ENCODE measurements at regions not wholly inside any gene's neighbourhood (a gene's known extent, or its start where the extent isn't known, plus 50 kb on each side); places are given as distances from the start of the nearest gene placed in this dataset.

- no peak for TF ChIP-seq STAT1 (IDR thresholded peaks at IDR 0.05; ENCODE audit: unreplicated experiment)
- TF ChIP-seq ETS1 (IDR thresholded peaks at IDR 0.05), result no peak
- no peak for TF ChIP-seq CREB1 (CRISPR knock-in tag; IDR thresholded peaks at IDR 0.05; ENCODE audit: low read depth)
- no peak for TF ChIP-seq POLR2AphosphoS5 (IDR thresholded peaks at IDR 0.05; ENCODE audit: low read depth)
- TF ChIP-seq EZH2 (IDR thresholded peaks at IDR 0.05; ENCODE audit: low read depth, unreplicated experiment), result no peak
- H3F3A ChIP-seq (replicated peaks; ENCODE audit: low read depth), result no peaks in the 10 kb centered on the region
- H3K27ac Mint-ChIP-seq, result no peak overlapping the region
Measured at GRCh38 chr4:101540336-101540735, 193.0 kb upstream of the PPP3CA start.

GRCh38 chr4:101528526-101528925 lies 181.2 kb upstream of the PPP3CA start:
- Histone ChIP-seq H3K4me1 (ENCODE audit: insufficient read depth) (no peaks in the 10 kb centered on the region), H3K27me3 (ENCODE audit: insufficient read depth) (no peaks in the 10 kb centered on the region), H2AFZ (no peak overlapping the region), H3K4me2 (no peak overlapping the region), H4K20me1 (replicated peaks; ENCODE audit: insufficient read depth) (no peaks in the 10 kb centered on the region), H3F3A (replicated peaks; ENCODE audit: low read depth) (no peaks in the 10 kb centered on the region), H3K36me3 (ENCODE audit: insufficient read depth) (no peaks in the 10 kb centered on the region), H3K27ac (ENCODE audit: low read depth) (no peak overlapping the region), H3K79me2 (replicated peaks; ENCODE audit: insufficient read depth) (no peaks in the 10 kb centered on the region), H3K9me2 (ENCODE audit: insufficient read depth) (peaks cover 5% of the 10 kb centered on the region; the same call in 1 of the 2 replicates), H3K4me3 (no peak overlapping the region)
- DNase-seq (ENCODE audit: low spot score) (peak; percentile 4), ATAC-seq (no peak)
- H3K4me3 Mint-ChIP-seq, result no peak overlapping the region
- no peak overlapping the region for H3K27ac Mint-ChIP-seq
- H3K9me3 Mint-ChIP-seq, result peaks cover 3% of the 10 kb centered on the region; the same call in 2 of the 3 replicates
- H3K4me1 Mint-ChIP-seq, result peaks cover 3% of the 10 kb centered on the region; the same call in 1 of the 3 replicates
- no peaks in the 10 kb centered on the region; the same call in 2 of the 3 replicates for H3K36me3 Mint-ChIP-seq (ENCODE audit: low read depth)
- no peaks in the 10 kb centered on the region for H3K27me3 Mint-ChIP-seq (ENCODE audit: insufficient read depth, low read depth, poor library complexity)
- no peak for TF ChIP-seq CREB1 (CRISPR knock-in tag; IDR thresholded peaks at IDR 0.05; ENCODE audit: low read depth)
- TF ChIP-seq ETS1 (IDR thresholded peaks at IDR 0.05), result no peak
- TF ChIP-seq ZNF114 (CRISPR knock-in tag; IDR thresholded peaks at IDR 0.05), result no peak
- no peak for TF ChIP-seq POLR2AphosphoS5 (IDR thresholded peaks at IDR 0.05; ENCODE audit: low read depth)
- no peak for TF ChIP-seq ZNF331 (CRISPR knock-in tag; IDR thresholded peaks at IDR 0.05; ENCODE audit: low read depth)
- TF ChIP-seq, protein P1, sequence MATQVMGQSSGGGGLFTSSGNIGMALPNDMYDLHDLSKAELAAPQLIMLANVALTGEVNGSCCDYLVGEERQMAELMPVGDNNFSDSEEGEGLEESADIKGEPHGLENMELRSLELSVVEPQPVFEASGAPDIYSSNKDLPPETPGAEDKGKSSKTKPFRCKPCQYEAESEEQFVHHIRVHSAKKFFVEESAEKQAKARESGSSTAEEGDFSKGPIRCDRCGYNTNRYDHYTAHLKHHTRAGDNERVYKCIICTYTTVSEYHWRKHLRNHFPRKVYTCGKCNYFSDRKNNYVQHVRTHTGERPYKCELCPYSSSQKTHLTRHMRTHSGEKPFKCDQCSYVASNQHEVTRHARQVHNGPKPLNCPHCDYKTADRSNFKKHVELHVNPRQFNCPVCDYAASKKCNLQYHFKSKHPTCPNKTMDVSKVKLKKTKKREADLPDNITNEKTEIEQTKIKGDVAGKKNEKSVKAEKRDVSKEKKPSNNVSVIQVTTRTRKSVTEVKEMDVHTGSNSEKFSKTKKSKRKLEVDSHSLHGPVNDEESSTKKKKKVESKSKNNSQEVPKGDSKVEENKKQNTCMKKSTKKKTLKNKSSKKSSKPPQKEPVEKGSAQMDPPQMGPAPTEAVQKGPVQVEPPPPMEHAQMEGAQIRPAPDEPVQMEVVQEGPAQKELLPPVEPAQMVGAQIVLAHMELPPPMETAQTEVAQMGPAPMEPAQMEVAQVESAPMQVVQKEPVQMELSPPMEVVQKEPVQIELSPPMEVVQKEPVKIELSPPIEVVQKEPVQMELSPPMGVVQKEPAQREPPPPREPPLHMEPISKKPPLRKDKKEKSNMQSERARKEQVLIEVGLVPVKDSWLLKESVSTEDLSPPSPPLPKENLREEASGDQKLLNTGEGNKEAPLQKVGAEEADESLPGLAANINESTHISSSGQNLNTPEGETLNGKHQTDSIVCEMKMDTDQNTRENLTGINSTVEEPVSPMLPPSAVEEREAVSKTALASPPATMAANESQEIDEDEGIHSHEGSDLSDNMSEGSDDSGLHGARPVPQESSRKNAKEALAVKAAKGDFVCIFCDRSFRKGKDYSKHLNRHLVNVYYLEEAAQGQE (IDR thresholded peaks at IDR 0.05; ENCODE audit: unreplicated experiment), result no peak
- TF ChIP-seq EZH2phosphoT487 (IDR thresholded peaks at IDR 0.05; ENCODE audit: unreplicated experiment), result no peak
- no peak for TF ChIP-seq STAT1 (IDR thresholded peaks at IDR 0.05; ENCODE audit: unreplicated experiment)
- no peak for TF ChIP-seq NANOG (IDR thresholded peaks at IDR 0.05; ENCODE audit: borderline replicate concordance)

More at GRCh38 chr4:101540336-101540735, 193.0 kb upstream of the PPP3CA start:
- H3K36me3 Mint-ChIP-seq (ENCODE audit: low read depth), result no peaks in the 10 kb centered on the region
- no peak overlapping the region for H3K4me3 ChIP-seq
- H3K27me3 ChIP-seq (ENCODE audit: insufficient read depth), result no peaks in the 10 kb centered on the region
- no peaks in the 10 kb centered on the region; the same call in 1 of the 2 replicates for H3K36me3 ChIP-seq (ENCODE audit: insufficient read depth)
- no peaks in the 10 kb centered on the region for H3K79me2 ChIP-seq (replicated peaks; ENCODE audit: insufficient read depth)
- H3K9me3 Mint-ChIP-seq, result no peaks in the 10 kb centered on the region
- no peak overlapping the region for H3K4me3 Mint-ChIP-seq
- no peaks in the 10 kb centered on the region for H3K27me3 Mint-ChIP-seq (ENCODE audit: insufficient read depth, low read depth, poor library complexity)
- no peaks in the 10 kb centered on the region for H4K20me1 ChIP-seq (replicated peaks; ENCODE audit: insufficient read depth)
- ATAC-seq, result no peak
- H3K4me1 Mint-ChIP-seq, result no peaks in the 10 kb centered on the region
- no peak overlapping the region for H2AFZ ChIP-seq
- H3K27ac ChIP-seq (ENCODE audit: low read depth), result no peak overlapping the region
- no peak for DNase-seq (ENCODE audit: low spot score)
- no peak overlapping the region for H3K4me2 ChIP-seq
- H3K9me2 ChIP-seq (ENCODE audit: insufficient read depth), result no peaks in the 10 kb centered on the region
- no peaks in the 10 kb centered on the region for H3K4me1 ChIP-seq (ENCODE audit: insufficient read depth)

Data from GM23338 (cell line).